SIG-M5 treated with dmso at 0.1 percent for 504 hours (cell line): ENCODE measurements at regions not wholly inside any gene's neighbourhood (a gene's known extent, or its start where the extent isn't known, plus 50 kb on each side); places are given as distances from the start of the nearest gene placed in this dataset.

Experiments used
- DNase-seq: peaks from one replicate; lab custom pipeline; 2025; ENCODE audit not compliant: unreplicated experiment; lab: John Stamatoyannopoulos, UW

DNA sequence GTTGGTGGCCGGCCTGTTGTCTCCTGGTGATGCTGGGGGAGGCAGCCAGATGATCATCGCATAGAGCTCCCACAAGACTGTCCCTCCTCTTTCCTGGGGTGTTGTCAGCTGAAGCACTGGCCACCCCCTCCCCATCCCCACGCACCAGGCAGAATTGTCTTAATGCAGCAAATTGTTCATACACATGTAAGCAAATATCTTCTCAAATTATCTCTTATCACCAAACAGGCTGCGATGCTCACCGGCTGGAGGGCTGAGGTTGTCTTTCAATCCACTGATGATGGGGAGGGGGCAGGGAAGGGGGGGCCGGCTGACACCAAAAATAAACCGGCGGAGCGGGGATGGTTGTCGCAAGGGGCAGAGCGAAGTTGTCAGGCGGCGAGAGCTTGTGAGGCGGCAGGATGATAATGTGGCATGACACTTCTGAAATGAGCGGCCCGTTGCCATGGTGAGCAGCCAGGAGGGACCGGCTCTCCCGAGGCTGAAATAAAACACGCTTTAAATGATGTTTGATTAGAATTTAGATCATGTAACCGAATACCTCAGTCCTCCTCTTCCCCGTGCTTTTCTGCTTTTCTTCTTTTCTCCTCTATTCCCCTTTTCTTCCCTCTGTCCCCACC lies 59.8 kb downstream of the MRM1 start:
- no peak for DNase-seq

DNA sequence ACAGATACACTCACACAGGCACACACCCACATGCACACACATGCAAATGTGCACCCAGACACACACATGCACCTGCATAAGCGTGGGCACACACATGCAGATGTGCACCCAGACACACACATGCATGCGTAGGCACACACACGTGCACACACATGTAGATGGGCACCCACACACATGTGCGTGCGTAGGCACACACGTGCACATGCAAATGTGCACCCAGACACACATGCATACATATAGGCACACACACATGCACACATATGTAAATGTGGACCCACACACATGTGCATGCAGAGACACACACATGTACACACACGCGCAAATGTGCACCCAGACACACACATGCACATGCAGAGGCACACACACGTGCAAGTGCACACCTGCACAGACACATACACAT lies 60.3 kb downstream of the MRM1 start:
- DNase-seq = no peak

DNA sequence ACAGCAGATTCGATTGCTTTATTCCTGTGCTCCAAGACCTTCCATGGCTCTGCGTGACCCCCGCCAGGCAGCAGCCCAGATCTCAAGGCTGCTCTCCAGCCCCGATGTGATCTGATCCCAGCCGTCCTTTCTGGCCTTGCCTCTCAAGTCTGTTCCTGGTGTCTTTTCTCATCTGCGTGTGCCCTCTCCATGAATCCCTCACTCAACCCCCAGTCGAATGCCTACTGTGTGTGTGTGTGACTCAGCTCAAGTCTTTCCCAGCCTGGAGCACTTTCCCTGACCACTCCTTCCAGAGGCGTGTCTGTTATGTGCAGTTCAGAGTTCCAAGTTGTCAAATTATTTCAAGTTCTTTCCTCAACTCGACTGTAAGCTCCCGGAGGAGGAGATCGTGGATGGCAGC lies 64.0 kb downstream of the MRM1 start:
- no peak for DNase-seq

GRCh38 chr17:36667922-36668321 lies 66.5 kb downstream of the MRM1 start:
- DNase-seq = no peak

GRCh38 chr17:36668824-36669223 lies 67.4 kb downstream of the MRM1 start:
- DNase-seq = no peak

GRCh38 chr17:36671144-36671543 lies 69.8 kb downstream of the MRM1 start:
- DNase-seq = no peak

- no peak for DNase-seq
Observed at GRCh38 chr17:36672403-36672918, 71.1 kb downstream of the MRM1 start.

DNA sequence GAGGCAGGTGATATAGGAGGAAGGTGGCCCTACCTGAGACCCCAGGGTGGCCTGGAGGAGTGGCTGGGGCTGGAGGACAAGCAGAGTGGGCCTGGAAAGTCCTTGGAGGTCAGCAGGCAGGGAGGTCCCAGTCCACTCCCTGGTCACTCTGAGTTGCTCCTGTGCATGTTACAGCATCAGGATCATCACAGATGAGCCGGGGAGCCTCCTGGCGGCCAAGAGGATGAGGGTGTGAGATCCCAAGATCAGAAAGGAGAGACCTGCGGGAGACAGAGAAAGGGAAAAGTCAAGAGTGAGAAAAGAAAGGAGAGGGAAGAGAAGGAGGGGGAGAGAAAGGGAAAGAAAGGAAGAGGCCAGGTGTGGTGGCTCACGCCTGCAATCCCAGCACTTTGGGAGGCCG lies 71.7 kb downstream of the MRM1 start:
- DNase-seq = no peak

GRCh38 chr17:36673637-36674277 lies 72.4 kb downstream of the MRM1 start:
- DNase-seq = no peak

GRCh38 chr17:36674278-36674650 lies 72.9 kb downstream of the MRM1 start:
- DNase-seq = no peak

GRCh38 chr17:36675250-36675649 lies 73.9 kb downstream of the MRM1 start:
- no peak for DNase-seq

DNA sequence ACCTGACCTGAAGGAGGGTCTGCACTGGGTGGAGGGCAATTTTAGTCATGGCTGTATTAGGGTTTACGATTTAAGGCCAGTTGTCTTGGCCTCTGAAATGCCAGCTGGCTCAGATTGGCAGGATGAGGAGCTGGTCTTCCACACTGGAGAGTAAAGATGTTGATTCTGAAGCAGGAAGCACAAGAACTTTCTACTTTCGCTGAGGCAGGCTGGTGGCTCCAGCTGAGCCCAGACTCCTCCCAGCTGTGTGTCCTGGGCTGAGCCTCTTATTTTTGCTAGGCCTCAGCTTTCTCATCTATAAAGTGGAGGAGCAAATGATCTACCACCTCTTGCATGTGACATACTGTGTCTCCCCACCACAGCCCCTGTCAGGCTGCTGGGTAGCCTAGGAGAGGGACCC lies 74.4 kb downstream of the MRM1 start:
- DNase-seq = no peak

- DNase-seq = no peak
Observed at GRCh38 chr17:36679815-36680467, 78.6 kb downstream of the MRM1 start.

DNA sequence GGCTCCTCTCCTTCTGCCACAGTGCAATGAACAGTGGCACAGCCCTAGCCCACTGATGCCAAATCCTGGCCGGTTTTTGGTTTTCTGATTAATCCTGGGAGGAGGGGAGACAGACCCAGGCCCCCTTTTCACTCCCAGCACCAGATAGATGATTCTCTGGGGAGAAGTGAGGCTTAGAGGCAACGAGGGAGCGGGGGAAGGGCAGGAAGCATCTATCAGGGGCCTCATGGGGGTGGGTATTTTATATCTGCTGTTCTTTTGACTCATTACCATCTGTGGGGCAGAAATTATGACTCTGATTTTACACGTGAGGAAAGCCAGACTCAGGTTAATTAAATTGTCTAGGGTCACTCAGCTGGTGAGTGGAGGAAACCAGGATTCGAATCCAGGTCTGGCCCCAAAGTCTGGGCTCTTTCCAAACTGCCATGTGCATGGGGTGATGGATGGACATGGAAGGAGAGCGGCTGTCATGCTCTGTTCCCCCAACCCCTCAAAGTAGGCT lies 79.4 kb downstream of the MRM1 start:
- no peak for DNase-seq

GRCh38 chr17:36682773-36683172 lies 81.4 kb downstream of the MRM1 start:
- DNase-seq = no peak

DNA sequence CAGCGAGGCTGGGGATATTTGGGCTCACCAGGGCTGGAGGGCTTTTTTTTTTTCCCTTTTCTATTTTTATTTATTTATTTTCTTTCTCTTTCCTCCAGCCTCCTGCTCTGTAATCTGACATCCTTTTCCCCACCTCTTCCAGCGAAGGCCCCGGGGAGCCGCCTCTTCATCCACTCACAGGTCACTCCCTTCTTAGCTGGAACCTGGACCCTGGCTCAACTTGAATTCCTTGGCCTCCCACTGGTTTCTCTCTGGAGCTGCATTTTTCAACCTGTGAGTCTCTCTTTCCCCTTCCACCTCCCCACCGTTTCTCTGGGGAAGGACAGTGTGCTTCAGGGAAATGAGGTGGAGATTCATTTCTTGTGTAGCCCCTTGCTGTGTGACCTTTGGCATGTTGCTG lies 82.0 kb downstream of the MRM1 start:
- DNase-seq = no peak

DNA sequence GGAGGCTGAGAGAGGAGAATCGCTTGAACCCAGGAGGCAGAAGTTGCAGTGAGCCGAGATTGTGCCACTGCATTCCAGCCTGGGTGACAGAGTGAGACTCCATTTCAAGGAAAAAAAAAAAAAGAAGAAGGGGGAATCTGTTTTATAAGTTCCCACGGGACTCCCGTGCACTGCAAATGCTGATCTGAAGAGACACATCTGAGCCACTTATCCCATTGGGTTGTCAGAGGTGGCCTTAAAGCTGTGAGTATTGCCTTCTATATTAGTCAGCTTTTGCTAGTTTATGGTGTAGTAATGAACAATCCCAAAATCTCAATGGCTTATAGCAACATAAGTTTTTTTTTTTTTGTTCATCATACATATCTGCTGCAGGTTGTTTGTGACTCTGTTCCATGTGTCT lies 82.8 kb downstream of the MRM1 start:
- DNase-seq = no peak

DNA sequence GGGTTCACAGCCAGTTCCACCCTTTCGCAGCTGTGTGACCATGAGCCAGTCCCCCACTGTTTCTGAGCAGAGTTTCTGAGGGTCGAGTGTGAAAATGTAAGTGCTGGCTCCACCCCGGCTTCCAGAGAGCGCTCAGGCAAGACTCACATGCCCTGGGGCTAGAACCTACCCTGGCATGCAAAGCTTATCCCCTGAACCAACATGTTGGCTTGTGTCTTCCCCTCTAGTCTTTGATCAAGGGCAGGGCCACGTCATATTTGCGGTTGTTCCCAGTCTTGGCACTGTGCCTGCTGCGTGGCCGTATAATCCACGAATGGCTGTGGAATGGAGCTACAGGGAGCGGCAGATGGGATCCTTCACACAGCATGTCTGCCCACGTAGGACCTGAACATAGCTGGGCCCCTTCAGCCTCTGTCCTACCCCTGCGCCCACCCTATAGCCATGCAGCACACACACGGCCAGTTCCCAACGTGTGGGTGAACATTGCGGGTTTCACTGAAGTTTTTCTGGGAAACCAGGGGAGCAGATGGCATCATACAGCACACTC lies 84.8 kb downstream of the MRM1 start:
- DNase-seq = no peak

DNA sequence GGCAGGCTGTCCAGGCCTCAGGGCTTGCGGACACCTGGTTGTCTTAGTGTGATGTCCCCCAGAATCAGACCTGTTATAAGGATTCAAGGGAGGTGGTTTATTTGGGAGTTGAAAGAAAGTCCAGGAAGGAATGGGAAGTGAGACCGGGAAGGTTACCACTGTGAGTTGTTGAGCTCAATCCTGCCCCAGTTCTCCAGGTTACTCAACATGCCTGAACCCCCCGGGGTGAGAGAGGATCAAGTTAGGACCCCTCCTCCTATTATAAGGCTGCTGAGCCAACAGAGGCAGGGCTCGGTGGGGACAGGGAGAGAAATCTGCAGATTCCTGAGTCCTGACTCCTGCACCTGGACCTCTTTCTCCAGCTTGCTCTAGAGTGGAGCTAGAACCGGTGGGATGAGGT lies 86.4 kb downstream of the MRM1 start:
- no peak for DNase-seq

DNA sequence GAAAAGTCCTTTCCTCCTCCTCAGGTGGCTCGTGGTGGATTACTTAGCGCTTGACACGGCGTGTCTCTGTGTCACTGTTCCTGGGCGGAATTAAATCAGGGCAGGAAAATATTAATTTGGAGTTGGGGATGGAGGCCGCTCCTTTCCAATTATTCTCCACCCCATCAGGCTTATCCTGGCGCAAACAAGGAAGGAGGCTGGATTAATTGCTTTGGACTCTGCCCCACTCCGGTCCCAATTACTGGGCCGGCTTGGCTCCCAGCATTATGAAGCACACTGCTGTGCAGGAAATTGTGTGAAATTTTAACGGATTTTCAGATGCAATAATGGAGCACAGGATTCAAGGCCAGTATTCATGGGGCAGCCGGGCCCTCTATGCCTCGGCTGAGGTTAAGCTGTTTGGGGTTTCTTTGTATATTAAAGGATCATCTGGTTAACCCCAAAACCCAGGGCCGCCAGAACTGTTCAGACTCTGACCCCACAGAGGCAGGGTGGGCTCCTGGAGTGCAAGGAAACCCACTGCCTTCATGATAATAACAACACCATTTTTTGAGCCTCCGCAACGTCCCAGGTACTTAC lies 87.8 kb downstream of the MRM1 start:
- DNase-seq = no peak

GRCh38 chr17:36690190-36690589 lies 88.8 kb downstream of the MRM1 start:
- DNase-seq = no peak

DNA sequence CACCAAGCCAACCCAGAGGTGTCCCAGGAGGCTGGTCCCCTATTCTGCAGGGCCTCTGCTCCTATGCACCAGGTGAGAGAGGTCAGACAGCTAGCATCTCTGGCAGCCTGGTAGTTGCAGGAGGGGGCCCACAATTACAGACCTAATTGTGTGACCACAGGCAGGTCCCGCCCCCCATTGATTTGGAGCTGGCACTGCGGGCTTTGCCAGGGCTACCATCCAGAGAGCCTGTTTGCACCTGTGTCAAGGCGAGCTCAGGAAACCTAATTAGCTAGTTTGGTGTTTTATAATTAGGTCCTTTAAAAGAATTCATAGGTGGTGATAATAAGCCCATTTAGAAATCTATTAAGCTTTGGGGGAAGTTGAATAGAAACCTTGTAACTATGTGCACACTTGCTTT lies 90.2 kb downstream of the MRM1 start:
- DNase-seq = no peak
